RKO (cell line): ENCODE measurements at regions not wholly inside any gene's neighbourhood (a gene's known extent, or its start where the extent isn't known, plus 50 kb on each side); places are given as distances from the start of the nearest gene placed in this dataset.
"Not testable (repeated sequence)": the region's sequence is repeated elsewhere in the genome, so short reads cannot be mapped to it uniquely, and the experiment has no call there.

Experiments
- DNase-seq: peaks from one replicate; pipeline ENCODE4 v3.0.0-alpha.2; 2016; ENCODE audit warnings: low spot score

GRCh38 chr22:22120160-22120559, 124.4 kb upstream of the VPREB1 start:
- no peak for DNase-seq

- no peak for DNase-seq
Observed at GRCh38 chr22:22118987-22119386, 125.6 kb upstream of the VPREB1 start.

GRCh38 chr22:22117864-22118544, 126.6 kb upstream of the VPREB1 start:
- DNase-seq: not testable (repeated sequence)

- DNase-seq: not testable (repeated sequence)
Observed at GRCh38 chr22:22116997-22117770, 127.4 kb upstream of the VPREB1 start.

- DNase-seq: no peak
Observed at GRCh38 chr22:22113701-22114100, 130.9 kb upstream of the VPREB1 start.

- no peak for DNase-seq
Observed at GRCh38 chr22:22112533-22113294, 130.1 kb upstream of the TOP3B start.

- no peak for DNase-seq
Observed at GRCh38 chr22:22111983-22112382, 129.4 kb upstream of the TOP3B start.

GRCh38 chr22:22111267-22111751, 128.7 kb upstream of the TOP3B start:
- DNase-seq: peak; percentile 50

- peak; percentile 61 for DNase-seq
Observed at GRCh38 chr22:22110548-22111266, 128.1 kb upstream of the TOP3B start.

- no peak for DNase-seq
Observed at GRCh38 chr22:22109693-22110466, 127.3 kb upstream of the TOP3B start.

- DNase-seq: no peak
Observed at GRCh38 chr22:22106855-22107254, 124.3 kb upstream of the TOP3B start.

- DNase-seq: no peak
Observed at GRCh38 chr22:22105364-22105763, 122.8 kb upstream of the TOP3B start.

- DNase-seq: peak; percentile 20
Observed at GRCh38 chr22:22103078-22103875, 120.7 kb upstream of the TOP3B start.

GRCh38 chr22:22099833-22100812, 117.5 kb upstream of the TOP3B start:
- DNase-seq: peak; percentile 25

GRCh38 chr22:22099194-22099486, 116.6 kb upstream of the TOP3B start:
- no peak for DNase-seq

GRCh38 chr22:22098457-22099193, 116.0 kb upstream of the TOP3B start:
- DNase-seq: no peak

GRCh38 chr22:22097727-22098228, 115.2 kb upstream of the TOP3B start:
- no peak for DNase-seq

GRCh38 chr22:22094921-22095320, 112.3 kb upstream of the TOP3B start:
- DNase-seq: no peak
